ENCODE measurements at regions not wholly inside any gene's neighbourhood (a gene's known extent, or its start where the extent isn't known, plus 50 kb on each side); places are given as distances from the start of the nearest gene placed in this dataset.

DNA sequence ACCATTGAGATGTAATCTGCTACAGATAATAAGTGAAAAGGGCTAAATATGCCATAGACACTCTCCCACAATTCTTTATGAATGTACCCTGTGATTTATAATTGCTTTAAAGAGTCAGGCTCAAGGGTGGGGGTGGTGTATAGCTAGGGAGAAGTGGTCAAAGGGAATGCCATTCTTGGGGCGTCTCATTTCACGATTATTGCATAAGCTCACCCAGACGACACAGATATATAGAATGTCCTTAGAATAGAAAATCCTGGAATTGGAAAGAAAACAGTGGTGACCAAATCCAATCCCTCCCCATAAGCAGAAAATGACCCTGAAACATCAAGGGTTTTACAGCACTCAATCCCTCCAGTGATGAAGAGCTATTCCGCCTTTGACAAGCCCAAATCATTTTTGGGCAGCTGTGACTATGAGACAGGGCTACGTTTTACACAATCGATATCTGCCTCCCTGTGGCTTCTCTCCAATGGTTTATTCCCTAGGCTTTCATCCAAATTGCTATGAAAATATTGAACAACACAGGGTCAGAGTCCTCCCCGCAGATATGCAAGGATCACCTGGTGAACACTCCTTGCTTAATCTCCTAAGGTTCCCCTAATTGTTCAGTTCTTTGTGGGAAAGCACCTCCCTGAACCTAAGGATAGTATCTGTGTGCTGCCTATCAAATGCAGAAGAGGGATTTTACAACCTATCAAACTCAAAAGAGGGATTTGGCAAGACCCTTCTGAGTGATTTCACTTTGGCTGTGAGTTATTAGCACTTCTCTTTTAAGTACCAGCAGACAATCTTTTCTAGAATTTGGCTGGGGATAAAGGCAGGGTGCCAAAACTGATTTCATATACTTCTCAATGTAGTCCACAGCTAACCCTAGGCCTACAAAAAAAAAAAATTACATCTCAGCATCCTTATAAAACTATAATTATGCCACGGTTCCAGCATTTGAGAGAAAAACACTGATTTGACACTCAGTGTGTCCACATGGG lies 144.9 kb upstream of the CDH6 start:
- DNase-seq, result peak in 1 of 2 experiments; percentile 28

DNA sequence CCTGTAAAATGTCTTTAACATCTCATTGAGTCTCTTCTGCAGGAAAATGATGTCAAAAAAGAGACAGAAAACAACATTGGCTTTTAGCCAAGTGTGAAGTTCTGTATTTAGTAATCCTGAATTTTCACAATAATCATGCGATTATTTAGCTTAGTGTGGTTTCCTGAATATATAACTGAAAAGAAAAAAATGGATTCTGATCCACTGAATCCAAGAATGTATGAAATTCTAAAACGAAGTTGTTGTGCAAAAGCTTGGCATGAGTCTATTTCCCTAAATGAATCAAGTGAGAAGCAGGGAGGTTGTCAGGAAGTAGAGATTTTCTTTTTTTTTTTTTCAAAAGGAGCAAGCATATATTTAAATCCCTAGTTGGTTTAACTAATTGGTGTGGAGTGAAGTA lies 145.9 kb upstream of the CDH6 start:
- no peak for DNase-seq

DNA sequence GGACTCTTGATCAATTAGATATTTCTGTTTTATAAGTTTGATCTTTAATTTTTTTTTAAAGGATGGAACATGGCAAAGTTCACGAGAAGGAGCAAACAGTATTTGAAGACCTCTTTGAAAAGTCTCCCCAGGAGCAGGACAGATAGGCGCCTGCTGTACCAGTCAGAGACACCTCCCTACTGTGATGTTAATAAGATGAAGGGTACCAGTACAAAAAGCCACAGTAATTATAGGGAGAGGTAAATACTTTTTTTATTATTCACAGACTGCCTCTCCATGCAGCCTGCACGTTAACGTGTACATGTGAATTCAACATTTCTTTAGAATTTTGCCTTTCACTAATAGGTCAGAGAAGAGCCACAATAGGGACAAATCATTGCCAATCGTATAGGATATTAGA lies 146.5 kb upstream of the CDH6 start:
- DNase-seq, result no peak

DNA sequence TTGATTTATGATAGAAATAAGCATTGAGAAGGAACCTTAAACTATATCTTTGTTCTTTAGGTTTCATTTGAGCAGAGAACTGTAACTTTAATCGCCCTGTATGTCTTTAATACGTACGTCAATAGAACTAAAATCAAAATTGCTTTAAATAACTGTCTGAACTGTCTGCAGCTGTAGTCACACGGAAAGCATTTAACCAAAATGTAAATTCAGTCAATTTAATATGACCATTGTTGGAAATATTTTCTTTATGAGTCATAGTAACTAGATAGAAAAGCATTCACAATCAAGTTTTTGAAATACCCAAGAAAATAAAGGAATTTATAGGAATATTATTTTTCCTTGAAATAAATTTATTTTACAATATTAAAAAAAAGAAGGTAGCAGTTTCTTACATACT lies 157.1 kb upstream of the CDH6 start:
- DNase-seq, result no peak

DNA sequence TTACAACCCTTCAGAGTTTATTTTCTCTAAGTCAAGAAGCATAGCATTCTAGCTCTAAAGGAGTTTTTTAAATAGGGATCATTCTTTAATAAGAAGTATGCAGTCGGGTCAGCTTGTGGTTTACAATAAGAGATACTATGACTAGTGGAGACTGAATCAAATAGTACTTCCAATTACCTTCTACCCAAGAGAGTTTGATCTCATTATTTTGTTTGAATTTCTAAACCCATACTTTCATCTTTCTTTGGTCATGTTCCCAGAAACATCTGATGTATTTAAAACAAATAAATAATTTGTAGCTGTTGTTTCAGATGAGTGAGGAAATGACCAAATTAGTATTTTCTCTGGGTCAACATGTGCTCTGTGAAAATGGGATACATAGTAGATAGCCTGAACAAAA lies 160.2 kb upstream of the CDH6 start:
- no peak for DNase-seq

DNA sequence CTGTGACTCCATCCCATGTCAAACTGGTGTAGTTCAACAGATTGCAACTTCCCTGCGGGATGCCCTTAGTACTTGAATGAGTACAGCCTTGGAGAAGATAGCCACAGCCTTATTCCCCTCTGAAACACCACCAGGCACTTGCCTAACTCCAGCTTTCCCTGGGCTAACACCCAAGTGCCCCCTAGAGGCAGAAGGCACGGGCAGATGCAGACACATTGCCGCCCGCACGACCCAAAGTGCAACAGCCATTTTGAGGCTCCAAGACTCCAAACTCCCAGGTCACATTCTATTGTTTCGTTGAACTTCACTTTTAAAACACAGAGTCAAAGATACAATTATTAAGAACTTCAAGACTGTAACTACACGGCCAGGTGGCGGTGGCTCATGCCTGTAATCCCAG lies 163.6 kb upstream of the CDH6 start:
- DNase-seq, result no peak

DNA sequence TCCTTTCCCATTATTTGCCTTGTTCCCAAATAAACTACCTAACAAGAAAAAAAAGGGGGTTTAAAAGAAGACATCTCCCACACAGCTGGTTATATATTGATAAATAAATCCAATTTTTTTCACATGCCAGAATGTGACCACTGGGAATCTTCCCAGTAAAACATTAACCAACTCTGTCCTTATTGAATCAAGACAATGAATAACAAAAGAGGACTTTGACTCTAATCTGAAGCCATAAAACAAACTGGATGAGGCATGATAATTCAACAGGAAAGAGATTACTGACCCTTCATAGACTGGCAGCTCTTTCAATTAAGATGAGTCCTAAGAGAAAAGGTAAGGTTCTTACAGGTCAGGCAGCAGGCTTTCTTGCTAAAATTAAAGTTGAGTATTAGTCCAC lies 165.8 kb upstream of the CDH6 start:
- DNase-seq, result no peak

DNA sequence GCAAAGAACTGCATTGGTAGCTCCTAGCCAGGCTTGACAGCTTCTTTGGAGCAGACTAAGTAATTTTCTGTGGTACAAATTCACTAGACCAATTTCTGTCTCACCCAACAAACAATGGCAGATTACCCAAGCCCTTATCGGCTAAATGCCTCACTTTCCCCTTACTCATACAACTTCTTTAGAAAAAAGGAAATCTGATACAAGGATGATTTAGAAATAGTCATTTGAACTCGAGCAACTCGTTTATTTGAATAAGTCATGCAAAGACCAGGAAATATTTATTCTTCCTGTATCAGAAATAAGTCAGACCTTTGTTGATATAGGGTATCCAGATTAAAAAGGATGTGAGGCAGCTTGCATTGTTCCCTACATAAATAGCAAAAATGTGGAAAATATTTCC lies 170.4 kb upstream of the CDH6 start:
- no peak for DNase-seq

DNA sequence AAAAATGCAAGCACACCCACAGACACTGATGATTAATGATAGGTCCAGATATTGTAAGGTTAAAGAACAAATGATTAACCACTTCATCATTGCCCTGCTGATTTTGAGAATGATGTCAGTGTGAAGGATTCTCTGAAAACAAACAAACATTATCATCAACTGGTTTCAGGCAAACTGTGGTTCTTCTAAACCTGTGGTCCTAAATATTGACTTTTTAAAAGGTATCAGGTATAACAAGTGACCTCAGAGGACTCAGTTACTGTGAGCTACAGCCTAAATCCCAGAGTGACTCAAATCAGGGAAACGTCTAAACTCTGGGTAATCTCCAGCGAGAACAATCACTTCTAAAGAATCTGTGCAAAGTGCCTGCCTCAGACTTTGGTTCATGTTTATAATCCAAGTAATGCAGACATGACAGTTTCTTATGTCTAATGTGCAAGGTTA lies 172.3 kb upstream of the CDH6 start:
- DNase-seq, result no peak

DNA sequence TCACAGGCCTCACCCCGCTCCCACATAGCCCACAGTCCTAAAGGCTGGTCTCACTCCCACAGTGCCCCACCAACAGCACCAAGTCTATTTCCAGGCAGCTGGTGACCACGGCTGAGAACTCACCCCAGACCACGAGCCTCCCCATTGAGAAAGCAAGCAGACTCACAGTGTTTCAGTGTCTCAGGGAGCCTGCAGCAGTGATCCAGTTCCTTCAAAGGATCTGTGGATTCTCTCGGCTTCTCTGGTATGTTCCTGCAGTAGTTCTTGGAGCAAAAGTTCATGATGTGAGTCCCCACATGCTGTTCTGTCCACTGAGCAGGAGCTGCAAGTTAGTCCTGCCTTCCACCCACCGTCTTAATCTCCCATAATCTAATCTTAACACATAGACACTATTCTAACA lies 185.3 kb upstream of the CDH6 start:
- DNase-seq, result no peak

DNA sequence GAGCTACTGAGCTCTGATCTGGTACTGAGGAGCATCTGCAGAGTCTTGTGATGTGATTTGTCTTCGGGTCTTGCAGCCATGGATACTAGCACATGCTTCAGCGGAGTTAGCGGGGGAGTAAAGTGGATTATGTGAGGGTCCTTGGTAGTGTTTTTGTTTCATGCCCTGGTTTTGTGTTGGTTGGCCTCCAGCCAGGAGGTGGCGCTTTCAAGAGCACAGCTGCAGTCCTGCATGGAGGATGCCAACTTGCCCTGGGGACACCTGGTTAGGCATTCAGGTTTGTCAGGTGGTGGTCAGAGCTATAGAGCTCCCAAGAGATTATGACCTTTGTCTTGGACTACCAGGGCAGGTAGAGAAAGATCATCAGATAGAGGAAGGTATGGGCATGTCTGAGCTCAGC lies 185.8 kb upstream of the CDH6 start:
- DNase-seq, result peak in 1 of 2 experiments; percentile 7

DNA sequence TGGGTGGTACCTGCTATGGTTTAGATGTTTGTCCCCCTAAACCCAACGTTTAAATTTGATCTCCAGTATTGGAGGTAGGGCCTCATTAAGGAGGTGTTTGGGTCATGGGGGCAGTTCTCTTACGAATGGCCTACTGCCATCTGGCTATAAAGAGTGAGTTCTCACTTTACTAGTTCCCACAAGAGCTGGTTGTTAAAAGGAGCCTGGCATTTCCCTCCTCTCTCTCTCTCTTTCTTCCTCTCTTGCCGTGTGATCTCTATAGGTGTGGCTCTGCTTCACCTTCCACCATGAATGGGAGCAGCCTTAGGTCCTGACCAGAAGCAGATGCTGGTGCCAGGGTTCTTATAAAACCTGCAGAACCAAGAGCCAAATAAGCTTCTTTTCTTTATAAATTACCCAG lies 193.2 kb upstream of the CDH6 start:
- DNase-seq, result no peak

DNA sequence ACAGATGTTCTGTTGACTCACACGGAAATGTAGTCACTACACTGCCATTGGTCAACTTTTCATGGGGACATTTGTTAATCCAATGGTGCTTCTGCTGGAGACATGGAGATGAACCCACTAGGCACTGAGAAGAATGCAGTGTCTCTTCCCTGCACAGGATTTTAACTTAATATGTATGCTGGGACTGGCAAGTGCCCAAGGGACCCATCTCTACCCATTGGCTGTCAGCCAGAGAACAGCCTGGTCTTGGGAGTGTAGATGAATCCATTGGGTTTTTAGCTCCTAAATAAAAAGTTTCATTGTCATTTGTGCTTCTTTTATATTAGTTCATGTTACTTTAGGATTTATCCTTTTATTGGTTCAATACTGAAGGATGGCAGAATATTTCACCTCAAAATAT lies 195.8 kb upstream of the CDH6 start:
- peak in 1 of 2 experiments; percentile 4 for DNase-seq

DNA sequence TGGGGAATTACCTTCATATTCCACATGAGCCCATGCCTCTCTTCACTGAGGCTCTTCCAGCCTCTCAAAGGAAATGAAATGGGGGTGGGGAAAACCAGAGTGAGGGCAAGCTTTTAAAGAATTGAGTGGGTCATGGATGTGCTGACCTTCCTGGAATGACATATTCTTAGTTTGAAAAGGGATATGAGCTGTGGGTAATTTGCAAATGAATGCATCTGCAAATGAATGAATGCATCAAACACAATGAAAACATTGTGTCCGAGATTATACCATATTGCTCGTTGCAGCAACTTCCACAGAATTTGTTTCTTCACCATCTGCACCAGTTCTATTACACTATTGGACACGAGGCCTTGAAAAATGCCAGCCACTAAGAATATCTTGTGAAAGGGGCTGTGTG lies 198.6 kb upstream of the CDH6 start:
- DNase-seq, result no peak

DNA sequence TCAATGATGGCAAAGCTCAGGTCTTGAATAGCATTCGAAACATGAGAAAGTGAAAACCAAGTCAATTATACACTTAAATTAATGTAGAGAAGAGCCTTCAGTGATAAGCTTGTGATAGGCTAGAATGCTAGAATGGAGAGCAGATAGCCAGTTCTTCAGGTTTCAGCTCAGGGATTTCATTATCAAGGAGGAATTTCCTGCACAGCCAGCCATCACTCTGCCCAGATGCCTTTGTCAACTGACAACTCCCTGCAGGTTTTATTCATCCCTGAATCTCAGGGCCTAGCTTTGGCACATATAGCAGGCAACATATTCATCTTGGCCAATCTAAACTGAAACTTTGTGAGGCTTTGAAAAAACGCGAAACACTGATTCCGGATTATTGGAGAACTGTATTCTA lies 199.3 kb upstream of the CDH6 start:
- no peak for DNase-seq

DNA sequence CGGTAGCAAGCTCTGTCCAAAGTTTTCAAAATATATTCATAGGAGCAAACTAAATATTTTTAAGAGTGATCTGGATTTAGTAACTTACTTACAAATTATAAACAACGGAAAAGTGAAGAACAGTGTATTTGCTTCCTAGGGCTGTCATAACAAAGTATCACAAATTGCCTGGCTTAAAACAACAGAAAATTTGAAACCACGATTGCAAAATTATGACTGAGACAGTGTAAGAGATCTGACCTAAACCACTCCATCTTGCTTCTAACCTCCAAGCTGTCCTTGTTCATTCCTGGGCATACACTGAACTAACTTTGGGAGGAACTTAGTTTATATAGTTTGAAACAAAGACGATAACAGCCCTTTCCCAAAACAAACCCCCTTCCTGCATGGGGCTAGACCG lies 202.0 kb upstream of the CDH6 start:
- DNase-seq, result no peak

DNA sequence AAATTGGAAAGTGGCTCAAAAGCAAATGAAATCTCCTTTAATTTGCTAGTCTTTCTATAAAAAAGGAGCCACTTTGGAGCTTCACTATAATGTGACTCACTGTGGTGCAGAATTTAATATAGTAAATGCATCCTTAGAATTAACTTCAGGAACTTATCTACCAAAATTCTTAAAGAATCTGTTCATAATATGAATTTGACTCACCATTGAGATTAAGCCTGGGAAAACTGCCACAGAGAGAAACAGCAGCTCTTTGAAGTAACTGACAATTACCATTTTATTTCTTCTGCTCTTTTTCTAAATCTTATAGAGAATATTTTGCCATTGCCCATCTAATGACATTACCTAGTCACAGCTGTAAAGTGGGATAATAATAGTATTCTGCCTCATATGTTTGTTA lies 211.9 kb upstream of the CDH6 start:
- DNase-seq, result no peak

DNA sequence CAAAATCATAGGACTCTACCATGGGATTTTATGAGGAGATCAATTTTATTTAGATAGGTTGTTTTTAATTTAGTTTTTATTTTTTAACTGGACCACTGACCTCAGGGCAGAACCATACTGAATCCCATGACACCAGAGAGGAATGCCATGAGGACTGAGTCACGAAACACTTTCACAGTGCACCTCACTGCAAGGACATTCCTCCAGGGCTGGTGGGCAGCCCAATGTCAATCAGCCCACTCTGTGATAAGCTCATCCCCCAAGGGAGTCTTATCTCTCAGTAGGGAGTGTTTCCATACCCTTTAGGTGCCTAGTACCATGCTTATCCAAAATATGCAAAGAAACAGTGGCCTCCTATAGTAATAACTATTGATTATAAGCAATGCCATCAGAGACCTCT lies 224.5 kb upstream of the CDH6 start:
- no peak for DNase-seq

DNA sequence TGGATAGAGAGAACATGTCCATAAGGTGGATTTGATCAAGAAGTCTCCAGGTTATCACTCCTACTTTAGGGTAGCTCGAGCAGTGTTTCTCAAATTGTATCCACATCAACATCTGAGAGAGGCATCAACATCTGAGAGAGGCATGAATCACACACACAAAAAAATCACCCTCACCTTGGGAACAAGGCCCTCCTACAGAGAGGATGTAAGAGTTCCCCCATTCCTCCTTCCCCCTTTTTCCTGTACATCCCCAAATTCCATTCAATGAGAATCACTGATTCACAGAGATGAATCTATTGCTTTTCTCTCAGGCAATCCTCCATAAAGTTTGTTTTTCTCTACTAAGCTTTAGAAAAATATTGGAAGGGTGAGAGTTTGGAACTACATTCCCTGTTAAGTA lies 233.4 kb upstream of the CDH6 start:
- DNase-seq, result no peak

DNA sequence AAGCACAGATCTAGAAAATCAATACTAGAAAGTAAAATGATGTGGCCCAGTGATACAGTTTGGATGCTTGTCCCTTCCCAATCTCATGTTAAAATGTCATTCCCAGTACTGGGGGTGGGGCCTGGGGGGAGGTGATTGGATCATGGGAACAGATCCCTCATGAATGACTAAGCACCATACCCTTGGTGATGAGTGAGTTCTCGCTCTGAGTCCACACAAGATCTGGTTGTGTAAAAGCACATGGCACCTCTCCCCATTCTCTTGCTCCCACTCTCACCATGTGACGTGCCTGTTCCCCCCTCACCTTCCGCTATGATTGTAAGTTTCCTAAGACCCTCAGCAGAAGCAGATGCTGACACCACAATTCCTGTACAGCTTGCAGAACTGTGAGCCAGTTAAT lies 234.2 kb upstream of the CDH6 start:
- DNase-seq, result no peak

DNA sequence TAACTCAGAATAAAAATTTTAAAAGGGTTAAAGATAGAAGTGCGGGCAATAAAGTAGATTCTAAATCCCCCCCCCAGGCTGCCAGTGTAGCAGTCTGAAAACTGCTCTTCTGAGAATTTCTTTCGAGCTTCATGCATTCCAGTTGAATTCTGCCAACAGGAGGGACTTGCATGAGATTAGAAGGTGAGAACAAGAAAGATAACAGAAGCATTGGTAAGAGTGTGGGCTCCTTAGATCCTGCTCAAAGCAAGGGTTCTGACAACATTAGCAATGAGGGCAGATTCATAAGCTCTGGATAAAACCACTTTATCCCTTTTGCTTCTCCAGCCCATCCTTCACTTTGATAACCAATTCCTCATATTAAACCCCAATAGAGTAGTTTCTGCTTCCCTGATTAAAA lies 235.9 kb upstream of the CDH6 start:
- DNase-seq, result no peak

DNA sequence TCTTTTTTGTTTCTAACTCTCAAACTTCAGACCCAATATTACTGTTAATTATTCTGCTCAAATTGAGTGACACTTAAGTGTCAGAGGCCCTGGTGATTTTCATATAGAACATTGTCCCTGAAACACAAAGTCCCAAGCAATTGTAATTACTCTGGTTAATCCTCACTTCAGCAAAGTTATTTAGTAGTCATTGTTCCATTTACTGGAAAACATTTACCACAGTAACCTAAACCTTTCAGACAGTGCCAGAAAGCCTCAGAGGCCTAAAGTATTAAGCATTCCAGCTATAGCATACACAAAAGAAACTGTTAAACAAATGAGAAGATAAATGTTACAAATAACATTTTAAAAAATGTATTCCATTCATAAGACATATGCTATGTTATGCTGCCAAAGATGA lies 237.2 kb upstream of the CDH6 start:
- DNase-seq, result no peak

DNA sequence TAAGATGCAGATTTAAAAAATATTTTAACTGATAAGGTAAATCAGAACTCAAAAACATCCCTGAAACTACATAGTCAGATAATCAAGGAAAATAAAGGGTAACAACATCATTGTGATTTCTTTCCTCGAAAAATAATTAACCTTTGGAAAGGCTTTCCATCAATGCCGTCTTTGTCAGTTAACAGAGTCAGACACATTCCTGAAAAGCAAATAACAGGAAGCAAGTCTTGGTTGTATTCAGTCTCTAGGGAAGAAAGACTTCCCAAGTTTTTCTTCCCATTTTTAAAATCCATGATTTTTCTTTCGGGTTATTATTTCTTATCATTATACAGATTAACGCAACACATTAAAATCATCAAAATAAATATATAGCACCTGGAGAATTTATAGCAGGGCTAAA lies 256.4 kb upstream of the CDH6 start:
- DNase-seq, result no peak

DNA sequence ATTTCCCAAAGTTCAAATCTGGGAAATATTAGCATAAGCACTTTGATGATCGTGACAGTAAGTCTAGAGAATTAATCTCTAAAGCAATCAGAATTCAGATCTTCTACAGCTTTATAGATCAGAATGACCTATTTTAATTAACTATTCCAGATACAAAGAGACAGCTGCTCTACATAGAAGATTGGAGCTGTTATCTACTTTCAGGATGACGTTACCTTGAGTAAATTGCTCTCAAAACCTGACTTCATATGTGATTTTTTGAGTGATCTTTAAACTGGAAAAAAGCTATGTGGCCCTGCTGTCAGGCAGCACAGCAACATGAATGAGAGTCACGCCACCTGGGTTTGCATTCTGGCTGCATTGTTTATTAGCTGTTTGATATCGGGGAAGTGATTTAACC lies 259.9 kb upstream of the CDH6 start:
- DNase-seq, result no peak
